ENCODE measurements at regions not wholly inside any gene's neighbourhood (a gene's known extent, or its start where the extent isn't known, plus 50 kb on each side); places are given as distances from the start of the nearest gene placed in this dataset.

GRCh38 chr17:77508047-77508715, 367.4 kb downstream of the SEC14L1 start:
- POLR2A ChIA-PET, result no interaction called here
- H3K4me1 ChIP-seq (ENCODE audit: control insufficient read depth, insufficient read depth, low read length), result no peaks in the 10 kb centered on the region

GRCh38 chr17:77509089-77509488, 368.3 kb downstream of the SEC14L1 start:
- Histone ChIP-seq H3K9me3 (ENCODE audit: control insufficient read depth, insufficient read depth, low read depth, low read length) (no peaks in the 10 kb centered on the region), H3K27ac (ENCODE audit: extremely low read depth, low read depth, low read length) (no peak overlapping the region), H3K4me3 (ENCODE audit: low read depth, low read length) (no peak overlapping the region), H3K4me1 (ENCODE audit: control insufficient read depth, insufficient read depth, low read length) (no peaks in the 10 kb centered on the region), H3K36me3 (ENCODE audit: control insufficient read depth in 2 of 2, insufficient read depth in 1 of 2, low read length in 2 of 2) (no peaks in the 10 kb centered on the region)
- ChIA-PET POLR2A (no interaction called here), CTCF (no interaction called here)
- no peak for TF ChIP-seq PRDM2 (tag by site-specific recombination; IDR thresholded peaks at IDR 0.05; ENCODE audit: borderline replicate concordance)
- no peak for TF ChIP-seq TCF7L2 (IDR thresholded peaks at IDR 0.05; ENCODE audit: borderline replicate concordance, low read depth, low read length)
- no peak for TF ChIP-seq HIC1 (tag by site-specific recombination; IDR thresholded peaks at IDR 0.05)
- TF ChIP-seq ZNF10 (tag by site-specific recombination; IDR thresholded peaks at IDR 0.05), result no peak
- no peak for TF ChIP-seq ZNF600 (tag by site-specific recombination; IDR thresholded peaks at IDR 0.05)
- 0 out of 2 replicates have a peak, but pooled peaks have one; percentile 20 for TF ChIP-seq ZNF155 (tag by site-specific recombination; IDR thresholded peaks at IDR 0.05)
- no peak for TF ChIP-seq ZSCAN18 (tag by site-specific recombination; IDR thresholded peaks at IDR 0.05)
- 0 out of 2 replicates have a peak, but pooled peaks have one; percentile 2 for TF ChIP-seq RBAK (tag by site-specific recombination; IDR thresholded peaks at IDR 0.05)

More at GRCh38 chr17:77508047-77508715, 367.4 kb downstream of the SEC14L1 start:
- Histone ChIP-seq H3K36me3 (ENCODE audit: control insufficient read depth in 2 of 2, insufficient read depth in 1 of 2, low read length in 2 of 2) (no peaks in the 10 kb centered on the region), H3K4me3 (ENCODE audit: low read depth, low read length) (no peak overlapping the region), H3K9me3 (ENCODE audit: control insufficient read depth, insufficient read depth, low read depth, low read length) (no peaks in the 10 kb centered on the region), H3K27ac (ENCODE audit: extremely low read depth, low read depth, low read length) (no peak overlapping the region)
- CTCF ChIA-PET, result interaction anchor here (0.6 kb wide), 3 partner anchors 49 to 220 kb away, joined by 3 to 4 read pairs (median 3); no protein-coding TSS in a partner anchor
- no peak for TF ChIP-seq ZBTB11 (tag by site-specific recombination; conservative IDR thresholded peaks at IDR 0.05; ENCODE audit: low read depth)
- no peak for TF ChIP-seq SP2 (tag by site-specific recombination; IDR thresholded peaks at IDR 0.05)
- peak; percentile 60 for TF ChIP-seq ZIC2 (tag by site-specific recombination; IDR thresholded peaks at IDR 0.05)
- TF ChIP-seq ZNF366 (tag by site-specific recombination; conservative IDR thresholded peaks at IDR 0.05), result no peak
- TF ChIP-seq GLIS1 (tag by site-specific recombination; IDR thresholded peaks at IDR 0.05), result peak; percentile 63
- TF ChIP-seq ZBTB1 (tag by site-specific recombination; IDR thresholded peaks at IDR 0.05), result no peak
- TF ChIP-seq ZBTB26 (tag by site-specific recombination; optimal IDR thresholded peaks at IDR 0.05), result no peak
- no peak for TF ChIP-seq ZNF76 (tag by site-specific recombination; IDR thresholded peaks at IDR 0.05; ENCODE audit: borderline replicate concordance, low read depth)
- no peak for TF ChIP-seq ZNF354C (tag by site-specific recombination; IDR thresholded peaks at IDR 0.05; ENCODE audit: borderline replicate concordance, low read depth)
- no peak for TF ChIP-seq ZNF223 (tag by site-specific recombination; IDR thresholded peaks at IDR 0.05)
- peak; percentile 62 for TF ChIP-seq ZNF341 (tag by site-specific recombination; IDR thresholded peaks at IDR 0.05; ENCODE audit: low read depth)
- TF ChIP-seq ZNF302 (tag by site-specific recombination; IDR thresholded peaks at IDR 0.05; ENCODE audit: low read depth), result no peak
- TF ChIP-seq ZNF514 (tag by site-specific recombination; IDR thresholded peaks at IDR 0.05), result no peak
